K562 (cell line): ENCODE measurements at regions not wholly inside any gene's neighbourhood (a gene's known extent, or its start where the extent isn't known, plus 50 kb on each side); places are given as distances from the start of the nearest gene placed in this dataset.

Experiments
- CBFB ChIP-seq: sonication (generic); formaldehyde crosslinking; IDR thresholded peaks from 2 replicates; pipeline ENCODE4 v1.4.0; 2020; ENCODE audit warnings: mild to moderate bottlenecking, missing genetic modification reagents
- CBX8 ChIP-seq: fragments of 200-600 bp; sonication (generic); IDR thresholded peaks from 2 replicates; pipeline ENCODE4 v1.6.1; 2012; ENCODE audit warnings: borderline replicate concordance, mixed run types, low read depth, mild to moderate bottlenecking, moderate library complexity, mixed read lengths, low read length, control low read depth, inconsistent platforms; ENCODE audit not compliant: poor library complexity, severe bottlenecking; ENCODE audit errors: extremely low read depth
- CCNT2 ChIP-seq: IDR thresholded peaks from 2 replicates; pipeline ENCODE4 v1.6.1; 2011; ENCODE audit warnings: borderline replicate concordance, low read depth, mild to moderate bottlenecking, moderate library complexity, mixed read lengths, low read length; ENCODE audit not compliant: insufficient read length; ENCODE audit errors: extremely low read depth
- CTCF ChIP-seq, 3 experiments: IDR thresholded peaks in 2 of 3; conservative IDR thresholded peaks in 1 of 3; 2 replicates each; pipeline ENCODE4 v1.5.1; 2011 to 2012; ENCODE audit warnings: low read length in 3 of 3, mild to moderate bottlenecking in 3 of 3, control low read depth in 2 of 3, improper control_type of control experiment in 1 of 3, inconsistent platforms in 1 of 3, low read depth in 1 of 3, mixed read lengths in 1 of 3, moderate library complexity in 1 of 3; ENCODE audit not compliant: insufficient read depth in 2 of 3
- CUX1 ChIP-seq: fragments of 200-800 bp; sonication (Bioruptor generic); IDR thresholded peaks from 2 replicates; pipeline ENCODE4 v1.6.1; 2016; ENCODE audit warnings: missing genetic modification characterization, missing compliant biosample characterization
- RAD21 ChIP-seq, 2 experiments: fragments of 250-450 bp in 1 of 2; fragments of 450-650 bp in 1 of 2; sonication (Bioruptor Pico) in 1 of 2; formaldehyde crosslinking in 1 of 2; IDR thresholded peaks in 1 of 2; conservative IDR thresholded peaks in 1 of 2; 2 replicates each; pipeline versions ENCODE4 v1.4.0 to v1.8.0; 2020 to 2022; ENCODE audit warnings: mild to moderate bottlenecking in 2 of 2, moderate library complexity in 1 of 2

GRCh38 chr2:142594935-142595334, 282.5 kb upstream of the KYNU start:
- TF ChIP-seq CCNT2 (no peak), CBFB (CRISPR knock-in tag) (no peak), CBX8 (no peak), CTCF (IDR thresholded peaks at IDR 0.05 in 2 of 3, conservative IDR thresholded peaks at IDR 0.05 in 1 of 3; ENCODE audit: insufficient read depth in 2 of 3, low read depth in 1 of 3, low read length in 3 of 3) (no peak), RAD21 (CRISPR knock-in tag; conservative IDR thresholded peaks at IDR 0.05 in 1 of 2, IDR thresholded peaks at IDR 0.05 in 1 of 2) (no peak), CUX1 (no peak)
